ENCODE measurements at regions not wholly inside any gene's neighbourhood (a gene's known extent, or its start where the extent isn't known, plus 50 kb on each side); places are given as distances from the start of the nearest gene placed in this dataset.

GRCh38 chr21:34255073-34255472 is 108.7 kb upstream of the KCNE2 start:
- H3K27ac ChIP-seq: no peak overlapping the region
- ATAC-seq: no peak
- no peaks in the 10 kb centered on the region for H3K36me3 ChIP-seq
- no peak for DNase-seq
- no peak for TF ChIP-seq CTCF (IDR thresholded peaks at IDR 0.05)
- no peak overlapping the region for H3K4me3 ChIP-seq
- intact Hi-C loops (cut with DNase I): no loop called here
- H3K9me3 ChIP-seq: peaks cover 13% of the 10 kb centered on the region
- no peaks in the 10 kb centered on the region for H3K4me1 ChIP-seq
- no peaks in the 10 kb centered on the region for H3K27me3 ChIP-seq (ENCODE audit: low read depth)

DNA sequence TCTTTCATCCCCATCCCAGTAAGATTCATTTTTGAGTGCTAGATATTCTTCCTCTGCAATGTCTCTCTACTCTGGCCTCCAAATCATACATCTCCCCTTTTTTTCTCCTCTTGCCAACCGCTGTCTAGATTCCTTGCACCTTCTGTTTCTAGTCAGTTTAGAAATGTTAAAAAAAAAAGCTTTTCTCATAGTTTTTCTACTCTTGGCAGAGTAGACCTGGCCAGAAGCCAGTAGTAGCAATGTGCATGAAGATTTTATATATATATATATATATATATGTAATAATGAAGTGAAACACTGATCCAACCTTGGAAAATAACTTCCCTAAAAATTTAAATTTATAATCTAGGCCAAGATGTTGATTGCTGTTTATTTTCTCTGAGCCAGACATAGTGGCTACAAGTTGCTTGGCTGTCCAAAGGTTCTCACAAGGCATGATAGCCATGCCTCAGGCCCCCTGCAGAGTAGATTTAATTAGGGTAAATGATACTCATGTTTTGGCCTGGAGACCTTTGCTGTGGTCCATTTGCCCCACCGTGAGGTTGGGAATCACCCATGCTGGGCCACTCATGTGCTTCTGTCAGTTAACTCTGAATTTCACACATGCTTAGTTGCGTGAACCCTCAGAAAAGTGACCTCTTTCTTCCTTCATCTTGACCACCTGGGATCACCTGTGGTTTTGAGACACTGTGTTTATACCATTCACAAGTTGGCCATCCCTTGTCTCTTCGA is 103.4 kb upstream of the KCNE2 start:
- TF ChIP-seq CTCF (IDR thresholded peaks at IDR 0.05): no peak
- no peak overlapping the region for H3K4me3 ChIP-seq
- H3K9me3 ChIP-seq: peaks cover 11% of the 10 kb centered on the region
- no peaks in the 10 kb centered on the region for H3K27me3 ChIP-seq (ENCODE audit: low read depth)
- H3K4me1 ChIP-seq: no peaks in the 10 kb centered on the region
- intact Hi-C loops (cut with DNase I): no loop called here
- no peaks in the 10 kb centered on the region for H3K36me3 ChIP-seq
- ATAC-seq: no peak
- DNase-seq: no peak
- H3K27ac ChIP-seq: no peak overlapping the region

GRCh38 chr21:34261841-34262468 is 101.9 kb upstream of the KCNE2 start:
- intact Hi-C loops (cut with DNase I): no loop called here
- no peaks in the 10 kb centered on the region for H3K4me1 ChIP-seq
- no peak overlapping the region for H3K4me3 ChIP-seq
- ATAC-seq: no peak
- no peak for TF ChIP-seq CTCF (IDR thresholded peaks at IDR 0.05)
- DNase-seq: no peak
- H3K36me3 ChIP-seq: no peaks in the 10 kb centered on the region
- peaks cover 7% of the 10 kb centered on the region for H3K9me3 ChIP-seq
- H3K27me3 ChIP-seq (ENCODE audit: low read depth): no peaks in the 10 kb centered on the region
- H3K27ac ChIP-seq: no peak overlapping the region

GRCh38 chr21:34262469-34262845 is 101.3 kb upstream of the KCNE2 start:
- intact Hi-C loops (cut with DNase I): no loop called here
- DNase-seq: no peak
- H3K9me3 ChIP-seq: peaks cover 7% of the 10 kb centered on the region
- no peak overlapping the region for H3K4me3 ChIP-seq
- H3K4me1 ChIP-seq: no peaks in the 10 kb centered on the region
- no peaks in the 10 kb centered on the region for H3K27me3 ChIP-seq (ENCODE audit: low read depth)
- H3K27ac ChIP-seq: no peak overlapping the region
- no peak for TF ChIP-seq CTCF (IDR thresholded peaks at IDR 0.05)
- no peak for ATAC-seq
- no peaks in the 10 kb centered on the region for H3K36me3 ChIP-seq

- no peaks in the 10 kb centered on the region for H3K36me3 ChIP-seq
- no peak overlapping the region for H3K4me3 ChIP-seq
- no peaks in the 10 kb centered on the region for H3K4me1 ChIP-seq
- DNase-seq (no peak), ATAC-seq (no peak)
- no peaks in the 10 kb centered on the region for H3K27me3 ChIP-seq (ENCODE audit: low read depth)
- H3K9me3 ChIP-seq: peaks cover 7% of the 10 kb centered on the region
- intact Hi-C loops (cut with DNase I): no loop called here
- TF ChIP-seq CTCF (IDR thresholded peaks at IDR 0.05): no peak
- H3K27ac ChIP-seq: no peak overlapping the region
Observed at GRCh38 chr21:34263629-34264028, 100.2 kb upstream of the KCNE2 start.

Data from lower lobe of right lung (tissue), 2 donors.